ENCODE measurements at regions not wholly inside any gene's neighbourhood (a gene's known extent, or its start where the extent isn't known, plus 50 kb on each side); places are given as distances from the start of the nearest gene placed in this dataset.

- Histone ChIP-seq H3K4me1 (ENCODE audit: control insufficient read depth in 5 of 5, insufficient read depth in 5 of 5, low read length in 5 of 5) (no peaks in the 10 kb centered on the region), H3K27ac (ENCODE audit: low read depth in 1 of 2, low read length in 1 of 2) (no peak overlapping the region), H3K4me3 (no peak overlapping the region), H3K27me3 (ENCODE audit: control insufficient read depth in 3 of 3, insufficient read depth in 3 of 3, low read length in 2 of 3) (no peaks in the 10 kb centered on the region), H3K9me3 (ENCODE audit: control insufficient read depth in 4 of 4, insufficient read depth in 3 of 4, low read length in 3 of 4) (no peaks in the 10 kb centered on the region), H3K36me3 (ENCODE audit: control insufficient read depth in 4 of 4, insufficient read depth in 4 of 4, low read length in 4 of 4) (no peaks in the 10 kb centered on the region), H3K9ac (ENCODE audit: insufficient read depth in 1 of 2, low read length in 2 of 2) (no peak overlapping the region)
- 88 to 90% methylated on average over 5 of the region's 5 CpGs for WGBS, 2 donors
- ATAC-seq (ENCODE audit: insufficient read depth, low FRiP score) (no peak), DNase-seq (no peak)
- no peak for TF ChIP-seq CTCF (IDR thresholded peaks at IDR 0.05; ENCODE audit: control extremely low read depth, extremely low read depth)
These were observed 1459.5 kb downstream of the ZPLD1 start for GRCh38 chr3:103894162-103894822.

- Histone ChIP-seq H3K4me1 (ENCODE audit: control insufficient read depth in 5 of 5, insufficient read depth in 5 of 5, low read length in 5 of 5) (no peaks in the 10 kb centered on the region), H3K9ac (ENCODE audit: insufficient read depth in 1 of 2, low read length in 2 of 2) (no peak overlapping the region), H3K4me3 (no peak overlapping the region), H3K36me3 (ENCODE audit: control insufficient read depth in 4 of 4, insufficient read depth in 4 of 4, low read length in 4 of 4) (no peaks in the 10 kb centered on the region), H3K9me3 (ENCODE audit: control insufficient read depth in 4 of 4, insufficient read depth in 3 of 4, low read length in 3 of 4) (no peaks in the 10 kb centered on the region), H3K27me3 (ENCODE audit: control insufficient read depth in 3 of 3, insufficient read depth in 3 of 3, low read length in 2 of 3) (no peaks in the 10 kb centered on the region), H3K27ac (ENCODE audit: low read depth in 1 of 2, low read length in 1 of 2) (no peak overlapping the region)
- DNase-seq (no peak), ATAC-seq (ENCODE audit: insufficient read depth, low FRiP score) (no peak)
- WGBS, 2 donors: 81 to 83% methylated on average over 11 of the region's 11 CpGs
- no peak for TF ChIP-seq CTCF (IDR thresholded peaks at IDR 0.05; ENCODE audit: control extremely low read depth, extremely low read depth)
These were observed 1464.5 kb downstream of the ZPLD1 start for GRCh38 chr3:103899328-103899727.

- Histone ChIP-seq H3K27me3 (ENCODE audit: control insufficient read depth in 3 of 3, insufficient read depth in 3 of 3, low read length in 2 of 3) (no peaks in the 10 kb centered on the region), H3K9ac (ENCODE audit: insufficient read depth in 1 of 2, low read length in 2 of 2) (no peak overlapping the region), H3K27ac (ENCODE audit: low read depth in 1 of 2, low read length in 1 of 2) (no peak overlapping the region), H3K4me3 (no peak overlapping the region), H3K4me1 (ENCODE audit: control insufficient read depth in 5 of 5, insufficient read depth in 5 of 5, low read length in 5 of 5) (peaks cover 0 to 2% (median 0%) of the 10 kb centered on the region in 5 donors), H3K9me3 (ENCODE audit: control insufficient read depth in 4 of 4, insufficient read depth in 3 of 4, low read length in 3 of 4) (no peaks in the 10 kb centered on the region), H3K36me3 (ENCODE audit: control insufficient read depth in 4 of 4, insufficient read depth in 4 of 4, low read length in 4 of 4) (no peaks in the 10 kb centered on the region)
- TF ChIP-seq CTCF (IDR thresholded peaks at IDR 0.05; ENCODE audit: control extremely low read depth, extremely low read depth): no peak
- DNase-seq: no peak
- no peak for ATAC-seq (ENCODE audit: insufficient read depth, low FRiP score)
- 72 to 85% methylated on average over 3 of the region's 3 CpGs for WGBS, 2 donors
These were observed 1461.7 kb upstream of the ALCAM start for GRCh38 chr3:103904991-103905390.

- 64 to 67% methylated on average over 2 of the region's 2 CpGs for WGBS, 2 donors
- H3K36me3 ChIP-seq (ENCODE audit: control insufficient read depth in 4 of 4, insufficient read depth in 4 of 4, low read length in 4 of 4): no peaks in the 10 kb centered on the region
- H3K27ac ChIP-seq (ENCODE audit: low read depth in 1 of 2, low read length in 1 of 2): no peak overlapping the region
- H3K4me1 ChIP-seq (ENCODE audit: control insufficient read depth in 5 of 5, insufficient read depth in 5 of 5, low read length in 5 of 5): peaks cover 0 to 2% (median 0%) of the 10 kb centered on the region in 5 donors
- DNase-seq: no peak
- no peaks in the 10 kb centered on the region for H3K27me3 ChIP-seq (ENCODE audit: control insufficient read depth in 3 of 3, insufficient read depth in 3 of 3, low read length in 2 of 3)
- no peak for ATAC-seq (ENCODE audit: insufficient read depth, low FRiP score)
- no peak overlapping the region for H3K9ac ChIP-seq (ENCODE audit: insufficient read depth in 1 of 2, low read length in 2 of 2)
- no peak for TF ChIP-seq CTCF (IDR thresholded peaks at IDR 0.05; ENCODE audit: control extremely low read depth, extremely low read depth)
- H3K9me3 ChIP-seq (ENCODE audit: control insufficient read depth in 4 of 4, insufficient read depth in 3 of 4, low read length in 3 of 4): no peaks in the 10 kb centered on the region
- H3K4me3 ChIP-seq: no peak overlapping the region
These were observed 1460.4 kb upstream of the ALCAM start for GRCh38 chr3:103906304-103906703.

Data from lung (tissue), 11 donors.